Breast epithelium (tissue), 3 donors: ENCODE measurements at regions not wholly inside any gene's neighbourhood (a gene's known extent, or its start where the extent isn't known, plus 50 kb on each side); places are given as distances from the start of the nearest gene placed in this dataset.

Source experiments
- POLR2A ChIP-seq: fragments of 450-650 bp; IDR thresholded peaks from one replicate; pipeline ENCODE4 v1.6.1; 2016; ENCODE audit warnings: antibody characterized with exemption, mild to moderate bottlenecking, moderate library complexity
- POLR2AphosphoS5 ChIP-seq, 3 donors: sonication (generic); formaldehyde crosslinking; IDR thresholded peaks; one replicate each; pipeline ENCODE4 v1.6.1; 2017; ENCODE audit warnings: antibody characterized with exemption in 3 of 3
- TF ChIP-seq, protein P1 (sequence below), 3 donors: fragments of 450-650 bp; IDR thresholded peaks; one replicate each; pipeline ENCODE4 v1.5.1; 2016 to 2017; ENCODE audit warnings: antibody characterized with exemption in 3 of 3, mild to moderate bottlenecking in 3 of 3, moderate library complexity in 3 of 3

DNA sequence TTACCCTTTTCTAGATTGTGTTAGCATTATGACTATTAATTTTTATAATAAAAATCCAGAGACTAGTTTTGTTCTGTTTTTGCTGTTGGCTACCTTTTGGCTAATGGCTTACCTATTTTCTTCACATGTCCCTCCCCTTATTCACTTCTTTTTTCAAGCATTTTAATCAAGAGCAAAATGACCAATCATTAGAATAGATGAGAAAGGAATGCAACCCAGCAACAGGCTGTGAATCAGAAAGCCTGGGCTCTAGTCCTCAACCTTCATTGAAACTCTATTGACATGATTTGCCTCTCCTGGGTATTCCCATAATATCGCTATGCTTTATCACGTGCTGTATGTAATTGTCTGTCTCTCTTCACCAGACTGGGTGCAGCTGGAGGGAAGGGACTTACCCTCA lies 370.1 kb downstream of the IRS1 start:
- TF ChIP-seq POLR2A (no peak), POLR2AphosphoS5 (IDR thresholded peaks at IDR 0.05) (no peak)
- TF ChIP-seq, protein P1, sequence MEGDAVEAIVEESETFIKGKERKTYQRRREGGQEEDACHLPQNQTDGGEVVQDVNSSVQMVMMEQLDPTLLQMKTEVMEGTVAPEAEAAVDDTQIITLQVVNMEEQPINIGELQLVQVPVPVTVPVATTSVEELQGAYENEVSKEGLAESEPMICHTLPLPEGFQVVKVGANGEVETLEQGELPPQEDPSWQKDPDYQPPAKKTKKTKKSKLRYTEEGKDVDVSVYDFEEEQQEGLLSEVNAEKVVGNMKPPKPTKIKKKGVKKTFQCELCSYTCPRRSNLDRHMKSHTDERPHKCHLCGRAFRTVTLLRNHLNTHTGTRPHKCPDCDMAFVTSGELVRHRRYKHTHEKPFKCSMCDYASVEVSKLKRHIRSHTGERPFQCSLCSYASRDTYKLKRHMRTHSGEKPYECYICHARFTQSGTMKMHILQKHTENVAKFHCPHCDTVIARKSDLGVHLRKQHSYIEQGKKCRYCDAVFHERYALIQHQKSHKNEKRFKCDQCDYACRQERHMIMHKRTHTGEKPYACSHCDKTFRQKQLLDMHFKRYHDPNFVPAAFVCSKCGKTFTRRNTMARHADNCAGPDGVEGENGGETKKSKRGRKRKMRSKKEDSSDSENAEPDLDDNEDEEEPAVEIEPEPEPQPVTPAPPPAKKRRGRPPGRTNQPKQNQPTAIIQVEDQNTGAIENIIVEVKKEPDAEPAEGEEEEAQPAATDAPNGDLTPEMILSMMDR (IDR thresholded peaks at IDR 0.05): no peak
